H7 (cell line): ENCODE measurements at regions not wholly inside any gene's neighbourhood (a gene's known extent, or its start where the extent isn't known, plus 50 kb on each side); places are given as distances from the start of the nearest gene placed in this dataset.

ENCODE experiments used
- DNase-seq: peaks from one replicate; pipeline ENCODE4 v3.0.0; 2012
- H3K27me3 ChIP-seq: 2 replicates; pipeline ENCODE4 v1.6.0; 2011; ENCODE audit warnings: mild to moderate bottlenecking, low read length; ENCODE audit not compliant: control insufficient read depth, insufficient read depth
- H3K36me3 ChIP-seq: replicated peaks from 2 replicates; pipeline ENCODE4 v1.5.1; 2011; ENCODE audit warnings: low read length; ENCODE audit not compliant: control insufficient read depth, insufficient read depth
- H3K4me3 ChIP-seq: 2 replicates; pipeline ENCODE4 v1.5.1; 2011; ENCODE audit warnings: low read depth, mild to moderate bottlenecking, control low read depth, low read length, moderate library complexity; ENCODE audit not compliant: insufficient read depth

DNA sequence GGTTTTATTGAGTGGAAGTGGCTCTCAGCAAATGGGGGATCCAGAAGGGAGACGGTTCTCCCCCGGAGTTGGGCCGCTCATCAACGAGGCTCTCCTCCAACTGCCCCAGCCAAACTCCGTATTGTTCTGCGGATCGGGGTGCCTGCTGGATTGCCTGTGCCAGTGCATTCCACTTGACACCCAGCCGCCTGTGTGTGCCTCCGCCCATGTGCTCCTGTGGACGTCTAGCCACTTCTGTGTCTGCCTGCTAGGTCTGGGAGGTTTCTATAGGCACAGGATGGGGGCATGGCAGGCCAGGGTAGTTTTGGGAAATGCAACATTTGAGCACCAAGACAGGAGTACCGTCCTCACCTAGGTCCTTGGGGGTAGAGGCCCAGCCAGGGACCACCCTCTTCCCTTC lies 225.7 kb upstream of the AMIGO2 start:
- DNase-seq, result no peak
- Histone ChIP-seq H3K36me3 (no peaks in the 10 kb centered on the region), H3K27me3 (no peaks in the 10 kb centered on the region)

DNA sequence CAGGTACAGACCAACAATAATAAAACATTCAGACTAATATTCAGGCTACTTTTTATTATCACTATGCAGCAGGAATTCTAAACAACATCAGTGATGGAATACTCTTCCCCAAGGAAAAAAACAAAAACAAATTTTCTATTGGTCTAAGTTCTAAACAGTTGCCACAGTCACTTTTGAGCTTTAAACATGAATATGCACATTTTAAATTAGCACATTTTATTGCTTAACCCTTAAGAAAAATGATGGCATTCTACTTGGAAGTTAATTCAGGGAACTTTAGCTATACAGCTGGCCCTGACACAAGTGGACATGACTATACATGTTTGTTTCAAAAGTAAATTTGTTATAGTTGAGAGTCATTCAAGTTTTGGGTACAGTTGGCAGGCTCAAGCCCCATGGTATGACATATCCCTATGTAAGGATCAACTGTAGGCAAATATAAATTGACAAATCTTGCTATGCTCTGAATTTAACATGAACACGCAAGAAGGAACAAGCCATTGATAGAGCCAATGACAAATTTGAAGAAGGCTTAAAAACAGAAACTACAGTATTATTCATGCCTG lies 224.3 kb upstream of the AMIGO2 start:
- Histone ChIP-seq H3K4me3 (no peak overlapping the region), H3K27me3 (no peaks in the 10 kb centered on the region), H3K36me3 (no peaks in the 10 kb centered on the region)
- DNase-seq, result no peak

More for the DNA sequence above, 225.7 kb upstream of the AMIGO2 start:
- no peak overlapping the region for H3K4me3 ChIP-seq

GRCh38 chr12:47303207-47303606 lies 223.4 kb upstream of the AMIGO2 start:
- Histone ChIP-seq H3K27me3 (no peaks in the 10 kb centered on the region), H3K36me3 (no peaks in the 10 kb centered on the region), H3K4me3 (no peak overlapping the region)
- DNase-seq, result no peak

GRCh38 chr12:47302111-47302671 lies 222.4 kb upstream of the AMIGO2 start:
- H3K4me3 ChIP-seq, result no peak overlapping the region
- H3K27me3 ChIP-seq, result no peaks in the 10 kb centered on the region
- peak; percentile 22 for DNase-seq
- no peaks in the 10 kb centered on the region for H3K36me3 ChIP-seq

DNA sequence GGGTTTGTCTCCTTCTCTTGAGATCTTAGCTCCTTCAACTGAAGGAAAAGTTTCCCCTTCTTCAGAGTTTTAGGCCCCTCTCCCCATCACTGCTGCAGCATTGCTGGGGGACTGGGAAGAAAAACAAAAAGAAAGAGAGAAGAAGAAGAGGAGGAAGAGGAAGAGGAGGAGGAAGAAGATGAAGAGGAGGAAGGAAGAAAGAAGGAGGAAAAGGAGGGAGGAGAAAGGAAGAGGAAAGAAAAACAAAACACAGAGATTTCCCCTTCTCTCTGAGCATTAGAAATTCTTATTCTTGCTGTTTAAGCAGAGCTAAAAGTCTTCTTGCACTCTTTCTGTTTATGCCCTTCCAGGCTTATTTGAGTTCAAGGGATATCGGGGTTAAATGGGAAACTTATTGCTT lies 219.8 kb upstream of the AMIGO2 start:
- no peak for DNase-seq
- Histone ChIP-seq H3K27me3 (no peaks in the 10 kb centered on the region), H3K4me3 (no peak overlapping the region), H3K36me3 (no peaks in the 10 kb centered on the region)

GRCh38 chr12:47297993-47298392 lies 218.2 kb upstream of the AMIGO2 start:
- Histone ChIP-seq H3K27me3 (no peaks in the 10 kb centered on the region), H3K4me3 (no peak overlapping the region), H3K36me3 (no peaks in the 10 kb centered on the region)
- no peak for DNase-seq

DNA sequence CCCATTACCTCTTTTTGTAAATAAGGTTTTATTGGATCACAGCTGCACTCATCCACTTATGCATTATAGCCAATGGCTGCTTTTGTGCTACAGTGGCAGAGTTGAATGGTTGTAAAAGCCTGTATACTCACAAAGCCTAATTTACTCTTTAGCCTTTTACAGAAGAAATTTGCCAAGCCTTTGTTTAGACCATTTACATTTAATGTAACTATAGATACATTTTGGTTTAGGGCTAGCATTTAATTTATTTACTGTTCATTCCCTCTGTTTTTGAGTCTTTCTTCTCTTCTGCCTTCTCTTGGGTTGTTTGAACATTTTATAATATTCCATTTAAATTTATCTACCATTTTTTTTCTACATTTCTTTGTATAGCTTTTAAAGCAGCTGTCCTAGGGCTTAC lies 217.1 kb upstream of the AMIGO2 start:
- Histone ChIP-seq H3K36me3 (no peaks in the 10 kb centered on the region), H3K4me3 (no peak overlapping the region), H3K27me3 (no peaks in the 10 kb centered on the region)
- DNase-seq, result no peak

GRCh38 chr12:47293406-47293805 lies 213.6 kb upstream of the AMIGO2 start:
- no peak overlapping the region for H3K4me3 ChIP-seq
- no peak for DNase-seq
- no peaks in the 10 kb centered on the region for H3K36me3 ChIP-seq
- H3K27me3 ChIP-seq, result no peaks in the 10 kb centered on the region

DNA sequence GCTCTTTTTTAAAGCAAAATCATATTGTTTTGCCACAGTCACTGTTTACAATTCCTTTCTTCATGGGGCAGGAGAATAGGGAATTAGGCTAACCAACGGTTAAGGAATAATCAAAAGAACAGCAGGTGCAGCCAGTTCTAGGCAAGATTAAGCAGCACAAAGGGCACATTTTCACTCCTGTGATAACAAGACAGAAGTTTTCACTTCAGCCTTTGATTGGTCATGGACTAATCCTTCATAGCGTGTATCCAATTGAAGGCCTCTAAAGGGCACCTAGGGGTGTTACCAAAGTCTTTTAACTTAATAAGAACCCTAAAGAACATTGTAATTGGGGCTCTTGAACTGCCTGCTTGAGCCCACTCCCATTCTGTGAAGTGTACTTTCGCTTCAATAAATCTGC lies 206.9 kb upstream of the AMIGO2 start:
- peak; percentile 26 for DNase-seq
- Histone ChIP-seq H3K27me3 (no peaks in the 10 kb centered on the region), H3K4me3 (no peak overlapping the region), H3K36me3 (no peaks in the 10 kb centered on the region)
